SK-N-MC (cell line): ENCODE measurements at regions not wholly inside any gene's neighbourhood (a gene's known extent, or its start where the extent isn't known, plus 50 kb on each side); places are given as distances from the start of the nearest gene placed in this dataset.

Experiments
- DNase-seq: peaks from one replicate; pipeline ENCODE4 v3.0.0-alpha.2; 2011; ENCODE audit warnings: low read depth, low spot score
- H3K27ac ChIP-seq: fragments of 200-600 bp; sonication (generic); 2 replicates; pipeline ENCODE4 v1.5.1; 2016; ENCODE audit warnings: mixed run types
- H3K36me3 ChIP-seq: fragments of 200-600 bp; sonication (generic); 2 replicates; pipeline ENCODE4 v1.6.1; 2017; ENCODE audit warnings: antibody characterized with exemption, low read length, mixed read lengths; ENCODE audit not compliant: insufficient read depth
- H3K4me3 ChIP-seq: fragments of 200-600 bp; sonication (generic); 2 replicates; pipeline ENCODE4 v1.5.1; 2016
- H3K9ac ChIP-seq: fragments of 200-600 bp; sonication (generic); 2 replicates; pipeline ENCODE4 v1.8.0; 2017; ENCODE audit warnings: mixed run types, mixed read lengths; ENCODE audit not compliant: insufficient read length
- H3K9me3 ChIP-seq: fragments of 200-600 bp; sonication (generic); 2 replicates; pipeline ENCODE4 v1.6.1; 2017; ENCODE audit warnings: low read depth, mild to moderate bottlenecking, antibody characterized with exemption, low read length, moderate library complexity, mixed read lengths
- EZH2 ChIP-seq: fragments of 200-600 bp; sonication (generic); IDR thresholded peaks from one replicate; pipeline ENCODE4 v1.6.1; 2017; ENCODE audit warnings: antibody characterized with exemption
- FOXP2 ChIP-seq: optimal IDR thresholded peaks from 2 replicates; pipeline ENCODE3; 2011; ENCODE audit warnings: mild to moderate bottlenecking, moderate library complexity; ENCODE audit not compliant: insufficient read depth; ENCODE audit errors: extremely low read length, control extremely low read depth
- POLR2AphosphoS5 ChIP-seq: IDR thresholded peaks from 2 replicates; pipeline ENCODE4 v1.6.1; 2012; ENCODE audit warnings: mild to moderate bottlenecking, low read depth, low read length, borderline replicate concordance

GRCh38 chr1:10848109-10848684 is 51.8 kb upstream of the CASZ1 start:
- DNase-seq: no peak
- Histone ChIP-seq H3K36me3 (no peaks in the 10 kb centered on the region), H3K9ac (no peak overlapping the region), H3K4me3 (no peak overlapping the region), H3K27ac (no peak overlapping the region), H3K9me3 (0 out of 2 replicates have a peak, but pooled peaks cover 2% of the 10 kb centered on the region)
- no peak for TF ChIP-seq FOXP2
- TF ChIP-seq EZH2: no peak
- no peak for TF ChIP-seq POLR2AphosphoS5

GRCh38 chr1:10850026-10850425 is 53.6 kb upstream of the CASZ1 start:
- Histone ChIP-seq H3K36me3 (no peaks in the 10 kb centered on the region), H3K4me3 (no peak overlapping the region), H3K9ac (no peak overlapping the region), H3K9me3 (0 out of 2 replicates have a peak, but pooled peaks cover 2% of the 10 kb centered on the region), H3K27ac (no peak overlapping the region)
- no peak for DNase-seq
- TF ChIP-seq EZH2: no peak
- no peak for TF ChIP-seq POLR2AphosphoS5
- TF ChIP-seq FOXP2: no peak

GRCh38 chr1:10851024-10852013 is 54.9 kb upstream of the CASZ1 start:
- no peak overlapping the region for H3K9ac ChIP-seq
- TF ChIP-seq EZH2 (no peak), POLR2AphosphoS5 (no peak), FOXP2 (no peak)
- H3K27ac ChIP-seq: no peak overlapping the region
- no peak overlapping the region for H3K4me3 ChIP-seq
- DNase-seq: no peak
- 0 out of 2 replicates have a peak, but pooled peaks cover 2% of the 10 kb centered on the region for H3K9me3 ChIP-seq
- H3K36me3 ChIP-seq: no peaks in the 10 kb centered on the region

- no peak overlapping the region for H3K9ac ChIP-seq
- H3K9me3 ChIP-seq: no peaks in the 10 kb centered on the region
- no peak overlapping the region for H3K27ac ChIP-seq
- no peak for TF ChIP-seq POLR2AphosphoS5
- TF ChIP-seq FOXP2: no peak
- no peak for TF ChIP-seq EZH2
- no peak overlapping the region for H3K4me3 ChIP-seq
- no peak for DNase-seq
- H3K36me3 ChIP-seq: no peaks in the 10 kb centered on the region
Measured at GRCh38 chr1:10852018-10852417, 55.6 kb upstream of the CASZ1 start.

GRCh38 chr1:10852486-10852885 is 56.0 kb upstream of the CASZ1 start:
- H3K9me3 ChIP-seq: no peaks in the 10 kb centered on the region
- TF ChIP-seq POLR2AphosphoS5: no peak
- TF ChIP-seq EZH2: no peak
- TF ChIP-seq FOXP2: no peak
- no peak overlapping the region for H3K27ac ChIP-seq
- no peak for DNase-seq
- no peak overlapping the region for H3K4me3 ChIP-seq
- H3K9ac ChIP-seq: no peak overlapping the region
- H3K36me3 ChIP-seq: no peaks in the 10 kb centered on the region

GRCh38 chr1:10852998-10853520 is 56.6 kb upstream of the CASZ1 start:
- DNase-seq: no peak
- Histone ChIP-seq H3K9me3 (no peaks in the 10 kb centered on the region), H3K27ac (no peak overlapping the region), H3K9ac (no peak overlapping the region), H3K36me3 (no peaks in the 10 kb centered on the region), H3K4me3 (no peak overlapping the region)
- TF ChIP-seq POLR2AphosphoS5: no peak
- no peak for TF ChIP-seq FOXP2
- TF ChIP-seq EZH2: no peak

GRCh38 chr1:10853701-10854100 is 57.3 kb upstream of the CASZ1 start:
- Histone ChIP-seq H3K9ac (no peak overlapping the region), H3K36me3 (no peaks in the 10 kb centered on the region), H3K9me3 (no peaks in the 10 kb centered on the region), H3K4me3 (no peak overlapping the region), H3K27ac (no peak overlapping the region)
- TF ChIP-seq POLR2AphosphoS5 (no peak), FOXP2 (no peak), EZH2 (no peak)
- no peak for DNase-seq

GRCh38 chr1:10854856-10855459 is 58.5 kb upstream of the CASZ1 start:
- Histone ChIP-seq H3K4me3 (no peak overlapping the region), H3K9me3 (no peaks in the 10 kb centered on the region), H3K27ac (no peak overlapping the region), H3K9ac (no peak overlapping the region), H3K36me3 (no peaks in the 10 kb centered on the region)
- TF ChIP-seq FOXP2 (no peak), EZH2 (no peak), POLR2AphosphoS5 (no peak)
- DNase-seq: no peak
